GM23338 (cell line): ENCODE measurements at regions not wholly inside any gene's neighbourhood (a gene's known extent, or its start where the extent isn't known, plus 50 kb on each side); places are given as distances from the start of the nearest gene placed in this dataset.

Experiments used
- ATAC-seq: fragments of 200-7000 bp; cut with Tn5 transposase; 3 replicates; pipeline ENCODE4 v1.9.1; 2020
- DNase-seq: peaks from one replicate; pipeline ENCODE4 v3.0.0-alpha.2; 2015; ENCODE audit warnings: low spot score
- H2AFZ ChIP-seq: fragments of 200-600 bp; sonication (generic); 2 replicates; pipeline ENCODE4 v1.8.0; 2016; ENCODE audit warnings: antibody characterized with exemption, mild to moderate bottlenecking, moderate library complexity
- H3F3A ChIP-seq: fragments of 200-600 bp; sonication (generic); replicated peaks from 2 replicates; pipeline ENCODE4 v1.8.0; 2017; ENCODE audit warnings: antibody characterized with exemption, mixed run types, low read depth
- H3K27ac ChIP-seq: fragments of 200-600 bp; sonication (generic); 2 replicates; pipeline ENCODE4 v1.6.1; 2016; ENCODE audit warnings: low read depth
- H3K27me3 ChIP-seq: fragments of 200-600 bp; sonication (generic); 2 replicates; pipeline ENCODE4 v1.8.0; 2016; ENCODE audit warnings: mild to moderate bottlenecking, mixed run types, moderate library complexity; ENCODE audit not compliant: insufficient read depth
- H3K36me3 ChIP-seq: fragments of 200-600 bp; sonication (generic); 2 replicates; pipeline ENCODE4 v1.8.0; 2016; ENCODE audit warnings: mild to moderate bottlenecking; ENCODE audit not compliant: insufficient read depth
- H3K4me1 ChIP-seq: fragments of 200-600 bp; sonication (generic); 2 replicates; pipeline ENCODE4 v1.8.0; 2016; ENCODE audit warnings: mild to moderate bottlenecking, moderate library complexity; ENCODE audit not compliant: insufficient read depth
- H3K4me2 ChIP-seq: fragments of 200-600 bp; sonication (generic); 2 replicates; pipeline ENCODE4 v1.7.1; 2017; ENCODE audit warnings: mixed run types
- H3K4me3 ChIP-seq: fragments of 200-600 bp; sonication (generic); 2 replicates; pipeline ENCODE4 v1.6.1; 2016; ENCODE audit warnings: mixed run types
- H3K79me2 ChIP-seq: fragments of 200-600 bp; sonication (generic); replicated peaks from 2 replicates; pipeline ENCODE4 v1.8.0; 2017; ENCODE audit warnings: mild to moderate bottlenecking; ENCODE audit not compliant: insufficient read depth
- H3K9me2 ChIP-seq: fragments of 200-600 bp; sonication (generic); 2 replicates; pipeline ENCODE4 v1.8.0; 2017; ENCODE audit not compliant: insufficient read depth
- H4K20me1 ChIP-seq: fragments of 200-600 bp; sonication (generic); replicated peaks from 2 replicates; pipeline ENCODE4 v1.8.0; 2017; ENCODE audit warnings: mild to moderate bottlenecking; ENCODE audit not compliant: insufficient read depth
- H3K27ac Mint-ChIP-seq: 2 replicates; pipeline ENCODE4 v1.8.0; 2020; ENCODE audit warnings: inconsistent platforms, mild to moderate bottlenecking, moderate library complexity, mixed read lengths
- H3K27me3 Mint-ChIP-seq: 3 replicates; pipeline ENCODE4 v1.8.0; 2022; ENCODE audit warnings: low read depth, mild to moderate bottlenecking, moderate library complexity, mixed read lengths, inconsistent platforms; ENCODE audit not compliant: insufficient read depth, poor library complexity
- H3K36me3 Mint-ChIP-seq: 3 replicates; pipeline ENCODE4 v1.8.0; 2021; ENCODE audit warnings: low read depth, mild to moderate bottlenecking, inconsistent platforms, moderate library complexity, mixed read lengths
- H3K4me1 Mint-ChIP-seq: 3 replicates; pipeline ENCODE4 v1.8.0; 2020; ENCODE audit warnings: mild to moderate bottlenecking, inconsistent platforms, mixed read lengths
- H3K4me3 Mint-ChIP-seq: 3 replicates; pipeline ENCODE4 v1.8.0; 2021; ENCODE audit warnings: moderate library complexity, mild to moderate bottlenecking, inconsistent platforms, mixed read lengths
- H3K9me3 Mint-ChIP-seq: 3 replicates; pipeline ENCODE4 v1.8.0; 2020; ENCODE audit warnings: moderate library complexity, mild to moderate bottlenecking, inconsistent platforms, mixed read lengths
- CREB1 ChIP-seq: fragments of 250-450 bp; sonication (Bioruptor Pico); IDR thresholded peaks from 2 replicates; pipeline ENCODE4 v1.5.0; 2020; ENCODE audit warnings: low read depth, mild to moderate bottlenecking, moderate library complexity
- CTCF ChIP-seq, 2 experiments: fragments of 200-600 bp in 1 of 2; sonication (generic) in 1 of 2; conservative IDR thresholded peaks; 2 replicates each; pipeline versions ENCODE4 v1.5.1 to v1.6.1; 2016 to 2017; ENCODE audit warnings: antibody characterized with exemption in 2 of 2, low read depth in 2 of 2, mild to moderate bottlenecking in 2 of 2, moderate library complexity in 1 of 2
- ETS1 ChIP-seq: IDR thresholded peaks from 2 replicates; pipeline ENCODE4 v1.6.1; 2016; ENCODE audit warnings: antibody characterized with exemption
- EZH2 ChIP-seq: fragments of 200-600 bp; sonication (generic); IDR thresholded peaks from one replicate; pipeline ENCODE4 v1.8.0; 2017; ENCODE audit warnings: antibody characterized with exemption, mild to moderate bottlenecking, low read depth; ENCODE audit not compliant: unreplicated experiment
- EZH2phosphoT487 ChIP-seq: fragments of 200-600 bp; sonication (generic); IDR thresholded peaks from one replicate; pipeline ENCODE4 v1.8.1; 2018; ENCODE audit warnings: antibody characterized with exemption; ENCODE audit not compliant: unreplicated experiment
- JUNB ChIP-seq: IDR thresholded peaks from one replicate; pipeline ENCODE4 v1.6.1; 2016; ENCODE audit warnings: antibody characterized with exemption; ENCODE audit not compliant: unreplicated experiment
- NANOG ChIP-seq: IDR thresholded peaks from 2 replicates; pipeline ENCODE4 v1.6.1; 2016; ENCODE audit warnings: antibody characterized with exemption, borderline replicate concordance
- POLR2AphosphoS5 ChIP-seq: IDR thresholded peaks from 2 replicates; pipeline ENCODE4 v1.6.1; 2016; ENCODE audit warnings: antibody characterized with exemption, low read depth
- REST ChIP-seq: IDR thresholded peaks from one replicate; pipeline ENCODE4 v1.6.1; 2018; ENCODE audit warnings: antibody characterized with exemption; ENCODE audit not compliant: unreplicated experiment
- STAT1 ChIP-seq: IDR thresholded peaks from one replicate; pipeline ENCODE4 v1.6.1; 2016; ENCODE audit warnings: antibody characterized with exemption; ENCODE audit not compliant: unreplicated experiment
- ZNF114 ChIP-seq: fragments of 250-450 bp; sonication (Bioruptor Pico); IDR thresholded peaks from 2 replicates; pipeline ENCODE4 v1.5.0; 2020; ENCODE audit warnings: mild to moderate bottlenecking, moderate library complexity
- ZNF331 ChIP-seq: fragments of 250-450 bp; sonication (Bioruptor Pico); IDR thresholded peaks from 2 replicates; pipeline ENCODE4 v1.5.0; 2020; ENCODE audit warnings: low read depth, mild to moderate bottlenecking, moderate library complexity
- ZNF462 ChIP-seq: fragments of 250-450 bp; sonication (Bioruptor Pico); IDR thresholded peaks from 2 replicates; pipeline ENCODE4 v1.5.0; 2020; ENCODE audit warnings: mild to moderate bottlenecking, moderate library complexity

GRCh38 chr6:164505425-164505824 is 804.0 kb downstream of the C6orf118 start:
- Histone ChIP-seq H3F3A (no peaks in the 10 kb centered on the region), H3K9me2 (no peaks in the 10 kb centered on the region; the same call in 1 of the 2 replicates), H4K20me1 (no peaks in the 10 kb centered on the region), H3K4me1 (no peaks in the 10 kb centered on the region), H2AFZ (no peak overlapping the region), H3K27ac (no peak overlapping the region), H3K4me2 (no peak overlapping the region), H3K79me2 (no peaks in the 10 kb centered on the region), H3K36me3 (no peaks in the 10 kb centered on the region), H3K4me3 (no peak overlapping the region), H3K27me3 (no peaks in the 10 kb centered on the region)
- no peak for DNase-seq
- TF ChIP-seq CREB1 (CRISPR knock-in tag) = no peak
- no peak for TF ChIP-seq NANOG
- TF ChIP-seq ZNF462 = no peak
- no peak for TF ChIP-seq ZNF331 (CRISPR knock-in tag)
- TF ChIP-seq STAT1 = no peak
- TF ChIP-seq CTCF (conservative IDR thresholded peaks at IDR 0.05; ENCODE audit: low read depth in 2 of 2) = no peak
- TF ChIP-seq ETS1 = no peak
- TF ChIP-seq ZNF114 = no peak
- no peak for TF ChIP-seq JUNB
- TF ChIP-seq POLR2AphosphoS5 = no peak
- no peak for TF ChIP-seq EZH2phosphoT487
- TF ChIP-seq REST = no peak
- no peak for TF ChIP-seq EZH2
- ATAC-seq = no peak
- Mint-ChIP-seq H3K4me1 (no peaks in the 10 kb centered on the region), H3K27me3 (no peaks in the 10 kb centered on the region), H3K27ac (no peak overlapping the region), H3K36me3 (peaks cover 6% of the 10 kb centered on the region; the same call in 2 of the 3 replicates), H3K4me3 (no peak overlapping the region), H3K9me3 (no peaks in the 10 kb centered on the region; the same call in 2 of the 3 replicates)
